GM23338 (cell line): ENCODE measurements at regions not wholly inside any gene's neighbourhood (a gene's known extent, or its start where the extent isn't known, plus 50 kb on each side); places are given as distances from the start of the nearest gene placed in this dataset.

Experiments used
- ATAC-seq: fragments of 200-7000 bp; cut with Tn5 transposase; 3 replicates; pipeline ENCODE4 v1.9.1; 2020
- DNase-seq: peaks from one replicate; pipeline ENCODE4 v3.0.0-alpha.2; 2015; ENCODE audit warnings: low spot score
- H2AFZ ChIP-seq: fragments of 200-600 bp; sonication (generic); 2 replicates; pipeline ENCODE4 v1.8.0; 2016; ENCODE audit warnings: antibody characterized with exemption, mild to moderate bottlenecking, moderate library complexity
- H3F3A ChIP-seq: fragments of 200-600 bp; sonication (generic); replicated peaks from 2 replicates; pipeline ENCODE4 v1.8.0; 2017; ENCODE audit warnings: antibody characterized with exemption, mixed run types, low read depth
- H3K27ac ChIP-seq: fragments of 200-600 bp; sonication (generic); 2 replicates; pipeline ENCODE4 v1.6.1; 2016; ENCODE audit warnings: low read depth
- H3K27me3 ChIP-seq: fragments of 200-600 bp; sonication (generic); 2 replicates; pipeline ENCODE4 v1.8.0; 2016; ENCODE audit warnings: mild to moderate bottlenecking, mixed run types, moderate library complexity; ENCODE audit not compliant: insufficient read depth
- H3K36me3 ChIP-seq: fragments of 200-600 bp; sonication (generic); 2 replicates; pipeline ENCODE4 v1.8.0; 2016; ENCODE audit warnings: mild to moderate bottlenecking; ENCODE audit not compliant: insufficient read depth
- H3K4me1 ChIP-seq: fragments of 200-600 bp; sonication (generic); 2 replicates; pipeline ENCODE4 v1.8.0; 2016; ENCODE audit warnings: mild to moderate bottlenecking, moderate library complexity; ENCODE audit not compliant: insufficient read depth
- H3K4me2 ChIP-seq: fragments of 200-600 bp; sonication (generic); 2 replicates; pipeline ENCODE4 v1.7.1; 2017; ENCODE audit warnings: mixed run types
- H3K4me3 ChIP-seq: fragments of 200-600 bp; sonication (generic); 2 replicates; pipeline ENCODE4 v1.6.1; 2016; ENCODE audit warnings: mixed run types
- H3K79me2 ChIP-seq: fragments of 200-600 bp; sonication (generic); replicated peaks from 2 replicates; pipeline ENCODE4 v1.8.0; 2017; ENCODE audit warnings: mild to moderate bottlenecking; ENCODE audit not compliant: insufficient read depth
- H3K9me2 ChIP-seq: fragments of 200-600 bp; sonication (generic); 2 replicates; pipeline ENCODE4 v1.8.0; 2017; ENCODE audit not compliant: insufficient read depth
- H4K20me1 ChIP-seq: fragments of 200-600 bp; sonication (generic); replicated peaks from 2 replicates; pipeline ENCODE4 v1.8.0; 2017; ENCODE audit warnings: mild to moderate bottlenecking; ENCODE audit not compliant: insufficient read depth
- H3K27ac Mint-ChIP-seq: 2 replicates; pipeline ENCODE4 v1.8.0; 2020; ENCODE audit warnings: inconsistent platforms, mild to moderate bottlenecking, moderate library complexity, mixed read lengths
- H3K27me3 Mint-ChIP-seq: 3 replicates; pipeline ENCODE4 v1.8.0; 2022; ENCODE audit warnings: low read depth, mild to moderate bottlenecking, moderate library complexity, mixed read lengths, inconsistent platforms; ENCODE audit not compliant: insufficient read depth, poor library complexity
- H3K36me3 Mint-ChIP-seq: 3 replicates; pipeline ENCODE4 v1.8.0; 2021; ENCODE audit warnings: low read depth, mild to moderate bottlenecking, inconsistent platforms, moderate library complexity, mixed read lengths
- H3K4me1 Mint-ChIP-seq: 3 replicates; pipeline ENCODE4 v1.8.0; 2020; ENCODE audit warnings: mild to moderate bottlenecking, inconsistent platforms, mixed read lengths
- H3K4me3 Mint-ChIP-seq: 3 replicates; pipeline ENCODE4 v1.8.0; 2021; ENCODE audit warnings: moderate library complexity, mild to moderate bottlenecking, inconsistent platforms, mixed read lengths
- H3K9me3 Mint-ChIP-seq: 3 replicates; pipeline ENCODE4 v1.8.0; 2020; ENCODE audit warnings: moderate library complexity, mild to moderate bottlenecking, inconsistent platforms, mixed read lengths
- ETS1 ChIP-seq: IDR thresholded peaks from 2 replicates; pipeline ENCODE4 v1.6.1; 2016; ENCODE audit warnings: antibody characterized with exemption
- EZH2 ChIP-seq: fragments of 200-600 bp; sonication (generic); IDR thresholded peaks from one replicate; pipeline ENCODE4 v1.8.0; 2017; ENCODE audit warnings: antibody characterized with exemption, mild to moderate bottlenecking, low read depth; ENCODE audit not compliant: unreplicated experiment
- EZH2phosphoT487 ChIP-seq: fragments of 200-600 bp; sonication (generic); IDR thresholded peaks from one replicate; pipeline ENCODE4 v1.8.1; 2018; ENCODE audit warnings: antibody characterized with exemption; ENCODE audit not compliant: unreplicated experiment
- NANOG ChIP-seq: IDR thresholded peaks from 2 replicates; pipeline ENCODE4 v1.6.1; 2016; ENCODE audit warnings: antibody characterized with exemption, borderline replicate concordance
- STAT1 ChIP-seq: IDR thresholded peaks from one replicate; pipeline ENCODE4 v1.6.1; 2016; ENCODE audit warnings: antibody characterized with exemption; ENCODE audit not compliant: unreplicated experiment
- ZNF462 ChIP-seq: fragments of 250-450 bp; sonication (Bioruptor Pico); IDR thresholded peaks from 2 replicates; pipeline ENCODE4 v1.5.0; 2020; ENCODE audit warnings: mild to moderate bottlenecking, moderate library complexity

- no peaks in the 10 kb centered on the region for H3K27me3 ChIP-seq
- ATAC-seq (no peak), DNase-seq (no peak)
- no peak overlapping the region for H3K4me3 ChIP-seq
- H3K79me2 ChIP-seq, result no peaks in the 10 kb centered on the region
- no peak overlapping the region for H3K27ac Mint-ChIP-seq
- H3K4me1 ChIP-seq, result no peaks in the 10 kb centered on the region
- H2AFZ ChIP-seq, result no peak overlapping the region
- peaks cover 1% of the 10 kb centered on the region for H3K27me3 Mint-ChIP-seq
- peaks cover 6% of the 10 kb centered on the region; the same call in 1 of the 2 replicates for H3K9me2 ChIP-seq
- H3F3A ChIP-seq, result no peaks in the 10 kb centered on the region
- no peak overlapping the region for H3K27ac ChIP-seq
- 0 out of 3 replicates have a peak, but pooled peaks cover 3% of the 10 kb centered on the region for H3K9me3 Mint-ChIP-seq
- H4K20me1 ChIP-seq, result no peaks in the 10 kb centered on the region
- H3K36me3 ChIP-seq, result no peaks in the 10 kb centered on the region
- H3K4me2 ChIP-seq, result no peak overlapping the region
- H3K4me1 Mint-ChIP-seq, result no peaks in the 10 kb centered on the region
- TF ChIP-seq ETS1, result no peak
- no peak for TF ChIP-seq EZH2
- TF ChIP-seq ZNF462, result no peak
- no peak for TF ChIP-seq EZH2phosphoT487
- no peak for TF ChIP-seq NANOG
- TF ChIP-seq STAT1, result no peak
- no peak overlapping the region for H3K4me3 Mint-ChIP-seq
- H3K36me3 Mint-ChIP-seq, result no peaks in the 10 kb centered on the region
These were observed 155.9 kb downstream of the SLC30A10 start for GRCh38 chr1:219772265-219773036.
